KMS-11 (cell line): ENCODE measurements at regions not wholly inside any gene's neighbourhood (a gene's known extent, or its start where the extent isn't known, plus 50 kb on each side); places are given as distances from the start of the nearest gene placed in this dataset.
"Not testable (repeated sequence)": the region's sequence is repeated elsewhere in the genome, so short reads cannot be mapped to it uniquely, and the experiment has no call there.

Experiments
- H2AFZ ChIP-seq: fragments of 200-600 bp; sonication (generic); 2 replicates; pipeline ENCODE4 v1.6.1; 2016; ENCODE audit warnings: antibody characterized with exemption, mixed run types, low read depth
- H3K27ac ChIP-seq: fragments of 200-600 bp; sonication (generic); 2 replicates; pipeline ENCODE4 v1.6.1; 2016; ENCODE audit warnings: mild to moderate bottlenecking, mixed run types
- H3K27me3 ChIP-seq: fragments of 200-600 bp; sonication (generic); 2 replicates; pipeline ENCODE4 v1.6.1; 2017; ENCODE audit warnings: mild to moderate bottlenecking, low read depth, mixed run types, moderate library complexity; ENCODE audit not compliant: insufficient read depth
- H3K36me3 ChIP-seq: fragments of 200-600 bp; sonication (generic); 2 replicates; pipeline ENCODE4 v1.6.1; 2017; ENCODE audit warnings: mild to moderate bottlenecking, mixed run types; ENCODE audit not compliant: insufficient read depth
- H3K4me1 ChIP-seq: fragments of 200-600 bp; sonication (generic); 2 replicates; pipeline ENCODE4 v1.6.1; 2016; ENCODE audit warnings: mild to moderate bottlenecking, low read depth, mixed run types; ENCODE audit not compliant: poor library complexity, severe bottlenecking
- H3K4me2 ChIP-seq: fragments of 200-600 bp; sonication (generic); 2 replicates; pipeline ENCODE4 v1.7.0; 2016; ENCODE audit warnings: mild to moderate bottlenecking, mixed run types
- H3K4me3 ChIP-seq: fragments of 200-600 bp; sonication (generic); IDR thresholded peaks from 2 replicates; pipeline ENCODE4 v1.6.1; 2017; ENCODE audit warnings: low read depth, low read length, mixed read lengths; ENCODE audit not compliant: insufficient read depth
- H3K79me2 ChIP-seq: fragments of 200-600 bp; sonication (generic); 2 replicates; pipeline ENCODE4 v1.6.1; 2016; ENCODE audit warnings: low read depth, mixed run types; ENCODE audit not compliant: insufficient read depth
- H3K9ac ChIP-seq: fragments of 200-600 bp; sonication (generic); 2 replicates; pipeline ENCODE4 v1.6.1; 2016; ENCODE audit warnings: mild to moderate bottlenecking, mixed run types
- H4K20me1 ChIP-seq: fragments of 200-600 bp; sonication (generic); 2 replicates; pipeline ENCODE4 v1.6.1; 2016; ENCODE audit warnings: mild to moderate bottlenecking, mixed run types; ENCODE audit not compliant: insufficient read depth
- TF ChIP-seq, protein P1 (sequence below): fragments of 200-600 bp; sonication (generic); conservative IDR thresholded peaks from 2 replicates; pipeline ENCODE4 v1.6.1; 2017; ENCODE audit warnings: low read depth, mild to moderate bottlenecking, antibody characterized with exemption, low read length, moderate library complexity, mixed read lengths

DNA sequence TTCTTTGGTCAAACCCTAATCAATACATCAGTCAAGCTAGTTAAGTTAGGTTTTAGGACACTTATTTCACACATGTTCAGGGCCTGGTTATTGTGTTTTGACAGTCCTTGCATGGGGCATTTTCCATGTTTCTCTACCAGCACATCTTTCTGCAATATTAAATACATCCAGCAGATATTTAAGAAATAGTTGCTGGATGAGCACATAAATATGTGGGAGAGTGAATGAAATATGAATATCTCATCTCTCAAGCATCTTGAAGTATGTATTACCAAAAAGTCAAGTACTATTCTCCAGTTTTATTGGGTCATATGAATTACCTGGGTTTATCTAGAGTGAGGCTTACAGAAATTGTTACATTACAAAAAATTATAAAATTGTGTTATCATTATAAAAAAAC, 621.9 kb upstream of the GJE1 start:
- H3K4me2 ChIP-seq, result no peak overlapping the region
- no peaks in the 10 kb centered on the region for H3K79me2 ChIP-seq
- H3K27ac ChIP-seq, result no peak overlapping the region
- H3K4me1 ChIP-seq, result peaks cover 11% of the 10 kb centered on the region
- no peaks in the 10 kb centered on the region for H3K36me3 ChIP-seq
- no peak overlapping the region for H3K9ac ChIP-seq
- TF ChIP-seq, protein P1, sequence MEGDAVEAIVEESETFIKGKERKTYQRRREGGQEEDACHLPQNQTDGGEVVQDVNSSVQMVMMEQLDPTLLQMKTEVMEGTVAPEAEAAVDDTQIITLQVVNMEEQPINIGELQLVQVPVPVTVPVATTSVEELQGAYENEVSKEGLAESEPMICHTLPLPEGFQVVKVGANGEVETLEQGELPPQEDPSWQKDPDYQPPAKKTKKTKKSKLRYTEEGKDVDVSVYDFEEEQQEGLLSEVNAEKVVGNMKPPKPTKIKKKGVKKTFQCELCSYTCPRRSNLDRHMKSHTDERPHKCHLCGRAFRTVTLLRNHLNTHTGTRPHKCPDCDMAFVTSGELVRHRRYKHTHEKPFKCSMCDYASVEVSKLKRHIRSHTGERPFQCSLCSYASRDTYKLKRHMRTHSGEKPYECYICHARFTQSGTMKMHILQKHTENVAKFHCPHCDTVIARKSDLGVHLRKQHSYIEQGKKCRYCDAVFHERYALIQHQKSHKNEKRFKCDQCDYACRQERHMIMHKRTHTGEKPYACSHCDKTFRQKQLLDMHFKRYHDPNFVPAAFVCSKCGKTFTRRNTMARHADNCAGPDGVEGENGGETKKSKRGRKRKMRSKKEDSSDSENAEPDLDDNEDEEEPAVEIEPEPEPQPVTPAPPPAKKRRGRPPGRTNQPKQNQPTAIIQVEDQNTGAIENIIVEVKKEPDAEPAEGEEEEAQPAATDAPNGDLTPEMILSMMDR, result no peak
- H4K20me1 ChIP-seq, result no peaks in the 10 kb centered on the region
- H2AFZ ChIP-seq, result no peak overlapping the region
- H3K4me3 ChIP-seq, result no peak overlapping the region
- no peaks in the 10 kb centered on the region for H3K27me3 ChIP-seq

DNA sequence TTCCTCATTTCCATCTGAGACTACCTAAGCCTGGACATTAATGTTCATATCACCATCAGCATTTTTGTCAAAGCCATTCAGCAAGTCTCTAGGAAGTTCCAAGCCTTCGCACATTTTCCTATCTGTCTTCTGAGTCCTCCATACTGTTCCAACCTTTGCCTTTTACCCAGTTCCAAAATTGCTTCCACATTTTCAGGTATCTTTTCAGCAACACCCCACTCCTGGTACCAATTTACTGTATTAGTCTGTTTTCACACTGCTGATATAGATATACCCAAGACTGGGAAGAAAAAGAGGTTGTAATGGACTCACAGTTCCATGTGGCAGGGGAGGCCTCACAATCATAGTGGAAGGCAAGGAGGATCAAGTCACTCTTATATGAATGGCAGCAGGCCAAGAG, 626.7 kb upstream of the GJE1 start:
- not testable (repeated sequence) for H3K4me3 ChIP-seq, H3K4me1 ChIP-seq, H3K4me2 ChIP-seq, H3K27me3 ChIP-seq, H3K79me2 ChIP-seq, H3K9ac ChIP-seq, H3K36me3 ChIP-seq, H2AFZ ChIP-seq, H3K27ac ChIP-seq, H4K20me1 ChIP-seq

DNA sequence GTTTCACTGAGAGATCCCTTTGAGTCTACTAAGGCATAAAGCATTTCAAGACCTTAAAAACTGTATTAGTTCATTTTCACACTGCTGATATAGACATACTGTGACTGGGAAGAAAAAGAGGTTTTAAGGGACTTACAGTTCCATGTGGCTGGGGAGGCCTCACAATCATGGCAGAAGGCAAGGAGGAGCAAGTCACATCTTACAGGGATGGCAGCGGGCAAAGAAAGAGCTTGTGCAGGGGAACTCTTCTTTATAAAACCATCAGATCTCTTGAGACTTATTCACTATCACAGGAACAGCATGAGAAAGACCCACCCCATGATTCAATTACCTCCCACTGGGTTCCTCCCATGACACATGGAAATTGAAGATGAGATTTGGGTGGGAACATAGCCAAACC, 628.4 kb upstream of the GJE1 start:
- not testable (repeated sequence) for H3K4me2 ChIP-seq, H3K27ac ChIP-seq, H3K27me3 ChIP-seq, H3K4me1 ChIP-seq, H3K9ac ChIP-seq, H3K36me3 ChIP-seq, H4K20me1 ChIP-seq, H2AFZ ChIP-seq, H3K4me3 ChIP-seq, H3K79me2 ChIP-seq

DNA sequence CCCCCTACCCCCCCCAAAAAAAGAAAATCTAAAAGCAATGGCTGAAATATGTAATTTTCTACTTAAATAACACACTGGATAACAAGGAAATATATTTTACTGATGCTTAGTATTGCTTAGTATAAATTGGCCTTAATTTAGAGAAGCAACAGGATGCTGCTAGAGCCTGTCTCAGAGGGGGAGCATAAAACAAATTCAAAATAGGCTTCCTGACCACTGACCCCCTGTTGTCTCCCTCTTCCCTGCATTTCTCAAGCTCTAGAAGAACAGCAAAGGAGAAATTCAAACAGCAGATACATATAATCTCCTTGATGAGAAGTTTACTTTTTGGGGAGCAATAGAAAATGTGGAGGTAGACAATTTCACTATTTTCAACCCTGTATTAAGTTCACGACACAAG, 631.1 kb upstream of the GJE1 start:
- H3K4me1 ChIP-seq, result no peaks in the 10 kb centered on the region
- no peaks in the 10 kb centered on the region for H3K36me3 ChIP-seq
- H2AFZ ChIP-seq, result no peak overlapping the region
- no peaks in the 10 kb centered on the region for H4K20me1 ChIP-seq
- H3K4me2 ChIP-seq, result no peak overlapping the region
- no peaks in the 10 kb centered on the region for H3K79me2 ChIP-seq
- H3K9ac ChIP-seq, result no peak overlapping the region
- H3K27me3 ChIP-seq, result no peaks in the 10 kb centered on the region
- no peak overlapping the region for H3K27ac ChIP-seq
- TF ChIP-seq, protein P1, result no peak
- no peak overlapping the region for H3K4me3 ChIP-seq

DNA sequence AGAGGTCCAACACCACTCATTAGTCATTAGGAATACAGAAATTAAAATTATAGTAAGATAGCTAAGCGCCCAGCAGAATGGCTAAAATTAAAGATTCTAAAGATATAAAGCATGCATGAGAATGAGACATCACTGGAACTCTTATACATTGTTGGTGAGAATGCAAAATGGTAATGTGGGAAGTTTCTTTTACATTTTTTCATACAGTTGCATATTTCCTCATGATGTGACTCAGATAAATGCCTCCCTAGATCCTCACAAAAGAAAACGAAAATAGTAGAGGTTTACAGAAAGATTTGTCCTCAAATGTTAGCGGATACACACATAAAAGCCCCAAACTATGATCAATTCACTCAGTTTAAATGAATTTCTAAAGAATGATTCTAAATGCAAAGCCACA, 633.7 kb upstream of the GJE1 start:
- Histone ChIP-seq H3K36me3 (no peaks in the 10 kb centered on the region), H3K79me2 (no peaks in the 10 kb centered on the region), H4K20me1 (no peaks in the 10 kb centered on the region), H3K4me3 (no peak overlapping the region), H3K4me2 (no peak overlapping the region), H3K4me1 (no peaks in the 10 kb centered on the region), H3K27ac (no peak overlapping the region), H3K9ac (no peak overlapping the region), H2AFZ (no peak overlapping the region), H3K27me3 (no peaks in the 10 kb centered on the region)
- TF ChIP-seq, protein P1, result no peak
